Activated CD4-positive, alpha-beta T cell treated with anti-CD3 and anti-CD28 coated beads for 48 hours (primary cell): ENCODE measurements at regions not wholly inside any gene's neighbourhood (a gene's known extent, or its start where the extent isn't known, plus 50 kb on each side); places are given as distances from the start of the nearest gene placed in this dataset.

Experiments
- DNase-seq: peaks from one replicate; pipeline ENCODE4 v3.0.0-alpha.2; 2020

GRCh38 chr20:43863821-43864544 lies 50.7 kb upstream of the TOX2 start:
- no peak for DNase-seq

GRCh38 chr20:43863330-43863729 lies 51.3 kb upstream of the TOX2 start:
- DNase-seq: no peak

DNA sequence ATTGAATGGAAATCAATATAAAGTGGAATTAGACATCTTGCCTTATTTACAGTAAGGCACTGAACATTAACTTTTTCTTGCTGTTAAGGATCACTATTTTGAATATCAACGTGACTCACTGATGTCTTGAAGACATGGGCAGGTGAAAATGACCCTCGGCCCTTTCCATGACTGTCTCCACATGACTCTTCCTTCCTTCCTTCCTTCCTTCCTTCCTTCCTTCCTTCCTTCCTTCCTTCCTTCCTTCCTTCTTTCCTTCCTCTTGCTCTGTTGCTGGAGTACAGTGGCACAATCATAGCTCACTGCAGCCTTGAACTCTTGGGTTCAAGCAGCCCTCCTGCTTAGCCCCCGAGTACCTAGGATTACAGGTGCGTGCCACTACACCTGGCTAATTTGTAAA lies 52.2 kb upstream of the TOX2 start:
- no peak for DNase-seq

DNA sequence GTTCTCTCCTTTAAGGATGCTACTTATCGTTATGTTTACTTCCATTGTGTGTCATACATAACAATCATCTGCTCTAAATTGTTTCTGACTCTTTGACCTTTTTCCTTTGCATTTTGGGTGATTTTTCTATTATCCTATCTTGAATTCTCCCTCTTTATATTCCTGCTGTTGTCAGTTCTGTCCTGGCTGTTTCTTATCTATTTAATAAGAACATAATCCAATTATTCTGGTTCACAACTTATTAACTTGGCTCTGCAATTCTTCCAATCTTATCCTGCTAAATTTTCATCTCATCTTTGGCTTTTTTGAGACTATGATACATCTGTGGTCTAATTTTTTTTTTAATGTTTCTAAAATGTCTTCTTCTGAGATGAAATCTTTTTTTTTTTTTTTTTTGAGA lies 54.7 kb upstream of the TOX2 start:
- DNase-seq: no peak

- DNase-seq: no peak
Measured at GRCh38 chr20:43857932-43858331, 56.7 kb upstream of the TOX2 start.

DNA sequence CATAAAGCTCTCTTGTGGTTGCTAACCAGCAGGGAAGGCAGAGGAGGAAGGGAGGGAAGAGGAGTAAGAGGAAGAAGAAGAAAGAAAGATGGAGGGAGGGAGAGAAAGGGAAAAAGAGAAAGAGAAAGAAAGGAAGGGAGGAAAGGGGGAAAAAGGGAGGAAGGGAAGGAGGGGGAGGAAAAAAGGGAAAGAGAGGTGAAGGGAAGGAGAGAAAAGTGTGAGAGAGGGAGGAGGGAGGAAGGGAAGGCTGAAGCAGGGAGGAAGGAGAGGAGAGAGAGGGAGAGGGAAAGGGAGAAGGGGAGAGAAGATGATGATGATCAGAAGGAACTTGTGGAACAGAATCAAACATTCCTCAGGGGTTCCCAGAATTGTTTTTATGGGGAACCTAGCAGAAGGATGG lies 57.5 kb upstream of the TOX2 start:
- DNase-seq: no peak

DNA sequence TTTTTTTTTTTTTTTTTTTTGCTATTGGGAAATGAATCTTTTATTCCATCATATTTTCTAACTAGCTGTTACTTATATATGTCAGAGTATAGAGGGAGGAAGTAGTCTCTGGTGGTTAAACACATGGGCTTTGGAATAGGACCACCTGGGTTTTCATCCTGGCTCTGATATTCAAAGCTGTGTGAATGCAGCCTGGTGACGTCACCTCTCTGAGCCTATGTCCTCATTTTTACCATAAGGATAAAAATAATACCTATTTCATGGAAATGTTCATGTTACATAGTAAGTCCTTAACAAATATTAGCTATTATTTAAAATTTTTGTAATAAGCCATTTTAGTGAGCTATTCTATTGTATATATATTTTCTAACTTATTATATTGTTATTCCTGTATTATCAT lies 58.8 kb upstream of the TOX2 start:
- DNase-seq: no peak

DNA sequence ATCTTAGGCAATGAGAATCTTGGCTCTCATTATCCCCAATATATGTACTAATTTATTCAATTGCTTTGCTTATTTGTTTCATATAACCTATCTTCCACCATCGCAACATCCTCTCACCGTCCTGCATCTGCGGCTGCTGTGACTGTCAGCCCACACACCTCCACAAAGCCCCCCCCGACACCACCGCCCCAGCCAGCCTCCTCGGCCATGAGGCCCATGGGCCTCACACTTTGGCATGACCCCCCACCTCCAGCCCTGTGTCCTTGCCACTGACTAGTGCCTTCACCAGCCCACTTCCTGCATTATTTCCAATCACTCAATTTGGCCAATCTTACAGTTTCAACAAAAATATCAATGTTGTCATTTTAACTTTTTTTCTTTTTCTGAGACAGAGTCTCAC lies 60.7 kb upstream of the TOX2 start:
- DNase-seq: no peak

DNA sequence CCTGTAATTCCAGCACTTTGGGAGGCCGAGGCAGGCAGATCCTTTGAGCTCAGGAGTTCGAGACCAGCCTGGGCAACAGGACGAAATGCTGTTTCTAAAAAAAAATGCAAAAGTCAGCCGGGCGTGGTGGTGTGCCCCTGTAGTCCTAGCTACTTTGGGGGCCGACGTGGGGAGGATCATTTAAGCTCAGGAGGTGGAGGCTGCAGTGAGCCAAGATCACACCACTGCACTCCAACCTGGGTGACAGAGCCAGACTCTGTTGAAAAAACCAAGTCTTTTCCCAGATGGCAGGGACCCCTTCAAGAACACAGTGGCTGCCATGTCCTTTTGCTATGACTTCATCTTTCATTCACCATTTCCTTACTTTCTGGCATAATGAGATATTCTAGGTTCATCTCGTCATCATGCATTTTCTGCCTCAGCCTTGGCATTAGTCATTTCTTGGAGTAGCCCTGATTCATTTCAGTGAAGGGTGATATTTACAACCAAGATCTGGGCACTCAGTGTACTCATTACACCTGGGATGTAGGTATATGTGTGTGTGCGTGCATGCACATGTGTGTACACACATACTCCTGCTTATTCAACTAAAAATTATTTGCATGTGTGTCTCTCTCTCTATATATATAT lies 61.4 kb upstream of the TOX2 start:
- no peak for DNase-seq

DNA sequence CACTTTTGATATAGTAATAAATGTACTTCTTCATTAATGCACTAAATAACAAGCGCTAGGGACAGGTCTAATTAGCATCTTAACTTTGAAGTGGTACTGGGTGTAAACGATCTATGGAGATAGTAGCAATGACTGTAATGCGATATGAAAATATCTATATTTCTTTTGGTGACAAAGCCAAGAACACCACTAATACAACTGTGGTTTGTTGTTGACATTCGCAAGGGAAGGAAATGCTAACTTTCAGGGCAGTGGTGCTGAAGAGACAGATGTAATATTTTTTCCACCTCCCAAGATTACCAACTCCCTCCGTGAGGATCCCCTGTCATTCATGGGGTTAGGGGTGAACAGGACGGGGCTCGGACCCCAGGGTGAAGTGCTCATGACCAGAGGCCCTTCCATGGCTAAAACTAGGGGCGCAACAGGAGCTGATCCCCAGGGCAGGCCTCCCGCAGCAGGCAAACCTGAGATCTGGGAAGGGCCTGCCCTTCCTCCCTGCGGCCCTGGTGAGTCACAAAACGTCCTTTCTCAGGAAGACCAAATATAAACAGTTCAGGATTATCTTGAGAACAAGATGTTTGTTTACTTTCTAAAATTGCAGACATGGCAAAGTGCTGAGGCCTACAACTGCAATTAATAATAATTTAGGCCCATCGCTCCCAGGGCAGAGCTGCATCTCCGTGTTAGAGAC lies 65.0 kb upstream of the TOX2 start:
- DNase-seq: no peak

DNA sequence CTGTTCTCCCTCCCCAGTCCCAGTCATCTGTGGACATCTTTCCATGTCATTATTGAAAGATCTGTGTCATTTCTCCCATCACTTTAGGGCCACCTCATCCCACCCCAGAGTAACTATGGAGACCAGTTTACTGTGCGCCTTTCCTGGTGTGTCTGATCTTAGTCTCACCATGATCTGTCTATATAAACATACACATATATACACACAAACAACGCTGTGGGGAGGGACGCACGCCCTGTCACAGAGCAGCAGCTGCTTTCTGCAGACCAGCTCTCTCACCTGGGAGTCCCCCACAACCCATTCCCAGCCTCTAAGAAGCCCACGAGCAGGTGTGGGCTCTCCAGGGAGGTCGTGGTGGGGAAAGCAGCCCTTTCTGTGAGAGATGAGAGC lies 68.1 kb upstream of the TOX2 start:
- DNase-seq: no peak

GRCh38 chr20:43844778-43845614 lies 69.7 kb upstream of the TOX2 start:
- no peak for DNase-seq

- DNase-seq: no peak
Measured at GRCh38 chr20:43843965-43844660, 70.5 kb upstream of the TOX2 start.

DNA sequence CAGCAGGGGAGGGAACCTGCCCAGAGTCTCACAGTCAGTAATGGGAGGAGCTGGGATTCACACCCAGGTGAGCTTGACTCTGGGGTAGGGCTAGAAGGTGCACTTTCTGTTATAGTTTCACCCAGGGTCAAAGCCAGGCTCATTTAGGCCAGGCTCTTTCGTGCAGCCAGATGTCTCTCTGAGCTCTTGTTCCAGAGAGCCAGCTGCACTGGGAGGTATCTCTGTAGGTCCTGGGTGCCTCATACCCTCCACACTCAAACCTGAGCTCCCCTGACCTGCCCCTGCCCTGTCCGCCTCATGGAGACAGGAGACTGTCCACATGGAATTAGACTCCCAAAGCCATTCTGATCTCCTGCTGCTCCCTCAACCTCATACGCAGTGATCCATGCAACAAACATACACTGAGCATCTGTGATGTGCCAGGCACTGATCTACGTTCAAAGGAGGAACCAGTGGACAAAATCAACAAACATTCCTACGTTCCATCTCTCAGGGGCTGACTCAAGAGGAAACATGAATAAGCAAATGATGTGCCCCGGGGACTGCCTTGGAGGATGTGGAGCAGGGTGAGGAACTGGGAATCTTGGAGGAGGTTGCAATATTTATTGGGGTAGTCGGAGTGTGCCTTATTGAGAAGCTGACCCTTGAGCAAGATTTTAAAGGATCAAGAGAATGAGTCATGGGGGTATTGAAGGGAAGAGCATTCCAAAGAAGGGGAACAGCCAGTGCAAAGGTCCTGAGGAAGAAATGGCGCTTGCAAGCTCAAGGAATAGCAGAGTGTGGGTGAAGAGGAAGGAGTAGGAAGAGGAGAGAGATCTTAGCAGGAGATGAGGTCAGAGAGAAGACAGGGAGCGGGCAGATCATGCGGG lies 71.3 kb upstream of the TOX2 start:
- no peak for DNase-seq

- DNase-seq: no peak
Measured at GRCh38 chr20:43842126-43843020, 72.3 kb upstream of the TOX2 start.

DNA sequence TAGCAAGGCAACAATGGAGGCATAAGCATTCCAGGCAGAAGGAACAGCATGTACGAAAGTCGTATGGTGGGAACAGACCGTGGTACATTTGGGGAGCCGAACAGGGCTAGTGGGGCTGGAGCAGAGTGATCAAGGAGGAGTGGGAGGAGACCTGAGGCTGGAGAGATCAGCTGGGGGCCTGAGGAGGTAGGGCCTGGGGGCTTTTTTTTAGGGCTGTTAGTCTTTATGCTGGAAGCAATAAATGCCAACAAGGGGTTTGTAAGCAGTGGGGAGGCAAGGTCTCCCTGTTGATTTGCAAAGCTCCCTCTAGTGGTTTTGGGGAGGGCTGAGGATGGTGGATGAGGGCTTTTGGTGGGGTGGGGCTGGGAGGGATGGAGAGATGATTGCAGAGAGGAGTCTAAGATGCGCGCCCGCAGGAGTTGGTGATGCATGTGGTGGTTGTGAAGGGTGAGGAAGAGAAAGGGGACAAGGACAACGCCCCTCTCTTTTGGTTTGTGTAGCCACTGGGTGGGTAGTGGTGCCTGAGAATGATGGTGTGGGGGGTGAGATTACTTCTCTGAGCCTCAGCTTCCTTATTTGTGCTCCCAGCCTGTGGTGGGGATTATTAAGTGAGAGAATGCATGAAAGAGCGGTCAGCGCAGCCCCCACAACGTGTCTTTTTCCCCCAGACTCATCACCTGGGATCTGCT lies 74.1 kb upstream of the TOX2 start:
- DNase-seq: peak; percentile 53

DNA sequence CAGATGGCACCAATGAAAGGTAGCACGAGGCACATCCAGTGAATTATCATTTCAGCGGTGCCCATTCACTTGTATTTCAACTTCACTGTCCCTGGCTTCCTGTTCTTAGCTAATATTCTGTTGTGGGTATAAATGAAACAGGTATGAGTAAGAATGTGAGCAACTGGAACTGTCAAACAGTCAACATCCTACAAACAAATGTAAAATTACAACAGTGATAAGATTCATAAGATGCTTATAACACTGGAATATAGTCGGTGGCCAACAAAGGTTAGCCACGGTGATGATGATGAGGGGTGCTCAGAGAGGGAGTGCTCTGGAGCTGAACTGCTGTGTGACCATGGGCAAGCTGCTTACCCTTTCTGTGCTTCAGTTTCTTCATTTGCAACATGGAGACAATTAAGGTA lies 74.9 kb upstream of the TOX2 start:
- no peak for DNase-seq

- DNase-seq: no peak
Measured at GRCh38 chr20:43838703-43839060, 76.0 kb upstream of the TOX2 start.

GRCh38 chr20:43837856-43838702 lies 76.6 kb upstream of the TOX2 start:
- DNase-seq: no peak
